Endodermal cell (in vitro differentiated cells): ENCODE measurements at regions not wholly inside any gene's neighbourhood (a gene's known extent, or its start where the extent isn't known, plus 50 kb on each side); places are given as distances from the start of the nearest gene placed in this dataset.

ENCODE experiments used
- DNase-seq: peaks from one replicate; pipeline ENCODE4 v3.0.0-alpha.2; 2017
- H3K27ac ChIP-seq: 2 replicates; pipeline ENCODE4 v1.5.1; 2013; ENCODE audit warnings: mild to moderate bottlenecking, low read depth, low read length, moderate library complexity
- H3K27me3 ChIP-seq: 2 replicates; pipeline ENCODE4 v1.6.1; 2013; ENCODE audit warnings: mild to moderate bottlenecking, low read length, moderate library complexity; ENCODE audit not compliant: insufficient read depth, control insufficient read depth, poor library complexity, severe bottlenecking
- H3K36me3 ChIP-seq: 2 replicates; pipeline ENCODE4 v1.7.0; 2013; ENCODE audit warnings: mild to moderate bottlenecking, low read length, moderate library complexity; ENCODE audit not compliant: control insufficient read depth, insufficient read depth
- H3K4me1 ChIP-seq: one replicate; pipeline ENCODE4 v1.7.0; 2013; ENCODE audit warnings: low read length; ENCODE audit not compliant: control insufficient read depth, insufficient read depth
- H3K4me3 ChIP-seq: 2 replicates; pipeline ENCODE4 v1.5.1; 2013; ENCODE audit warnings: mild to moderate bottlenecking, low read length, moderate library complexity
- H3K9ac ChIP-seq: 2 replicates; pipeline ENCODE4 v1.6.1; 2013; ENCODE audit warnings: mild to moderate bottlenecking, low read length, moderate library complexity; ENCODE audit not compliant: poor library complexity, severe bottlenecking; ENCODE audit errors: extremely low read depth
- H3K9me3 ChIP-seq: 2 replicates; pipeline ENCODE4 v1.6.1; 2013; ENCODE audit warnings: mild to moderate bottlenecking, low read length, moderate library complexity; ENCODE audit not compliant: control insufficient read depth
- H3K27ac Mint-ChIP-seq: 2 replicates; pipeline ENCODE4 v1.8.0; 2020; ENCODE audit warnings: mixed read lengths
- H3K27me3 Mint-ChIP-seq: 2 replicates; pipeline ENCODE4 v1.8.0; 2021; ENCODE audit warnings: mild to moderate bottlenecking, mixed read lengths; ENCODE audit not compliant: insufficient read depth
- H3K36me3 Mint-ChIP-seq: 2 replicates; pipeline ENCODE4 v1.8.0; 2020; ENCODE audit warnings: low read depth, mixed read lengths
- H3K4me1 Mint-ChIP-seq: 2 replicates; pipeline ENCODE4 v1.8.0; 2020; ENCODE audit warnings: mixed read lengths
- H3K4me3 Mint-ChIP-seq: 2 replicates; pipeline ENCODE4 v1.8.0; 2020; ENCODE audit warnings: mild to moderate bottlenecking, moderate library complexity, mixed read lengths
- H3K9me3 Mint-ChIP-seq: 2 replicates; pipeline ENCODE4 v1.8.0; 2020; ENCODE audit warnings: mild to moderate bottlenecking, mixed read lengths
- CTCF ChIP-seq: fragments of 200-600 bp; sonication (generic); conservative IDR thresholded peaks from 2 replicates; pipeline ENCODE4 v1.5.0; 2021; ENCODE audit warnings: antibody characterized with exemption, mild to moderate bottlenecking
- WGBS, 2 experiments: methylation state at CpG; one replicate each; pipeline versions ENCODE4 v1.1.5 to v1.1.7; 2013; ENCODE audit warnings: missing lambda C conversion rate in 2 of 2, mixed read lengths in 1 of 2; ENCODE audit not compliant: insufficient coverage in 1 of 2, insufficient read length in 1 of 2; 5-methylcytosine and 5-hydroxymethylcytosine counted together

- DNase-seq = no peak
- no peak overlapping the region for H3K27ac ChIP-seq
- H3K27ac Mint-ChIP-seq = no peak overlapping the region
- H3K27me3 Mint-ChIP-seq = no peaks in the 10 kb centered on the region
- no peak overlapping the region for H3K4me3 ChIP-seq
- H3K36me3 Mint-ChIP-seq = no peaks in the 10 kb centered on the region
- no peaks in the 10 kb centered on the region for H3K9me3 ChIP-seq
- H3K4me1 ChIP-seq = no peaks in the 10 kb centered on the region
- H3K27me3 ChIP-seq = no peaks in the 10 kb centered on the region
- no peaks in the 10 kb centered on the region for H3K36me3 ChIP-seq
- H3K4me1 Mint-ChIP-seq = no peaks in the 10 kb centered on the region
- no peak overlapping the region for H3K4me3 Mint-ChIP-seq
- no peak for TF ChIP-seq CTCF
- H3K9me3 Mint-ChIP-seq = no peaks in the 10 kb centered on the region
- H3K9ac ChIP-seq = no peak overlapping the region
- WGBS, 2 experiments = 70 to 88% methylated on average over 1 of the region's 1 CpG
Measured at GRCh38 chr5:120106912-120107525, 357.1 kb upstream of the PRR16 start.

GRCh38 chr5:120108586-120109248 lies 355.4 kb upstream of the PRR16 start:
- WGBS, 2 experiments = 95 to 96% methylated on average over 3 to 4 of the region's 4 CpGs
- Histone ChIP-seq H3K4me1 (no peaks in the 10 kb centered on the region), H3K27ac (no peak overlapping the region), H3K27me3 (no peaks in the 10 kb centered on the region), H3K9ac (no peak overlapping the region), H3K36me3 (no peaks in the 10 kb centered on the region), H3K4me3 (no peak overlapping the region), H3K9me3 (no peaks in the 10 kb centered on the region)
- TF ChIP-seq CTCF = no peak
- Mint-ChIP-seq H3K27me3 (no peaks in the 10 kb centered on the region), H3K4me1 (no peaks in the 10 kb centered on the region), H3K4me3 (no peak overlapping the region), H3K36me3 (no peaks in the 10 kb centered on the region), H3K9me3 (no peaks in the 10 kb centered on the region), H3K27ac (no peak overlapping the region)
- no peak for DNase-seq

- no peaks in the 10 kb centered on the region for H3K4me1 Mint-ChIP-seq
- no peak for TF ChIP-seq CTCF
- no peaks in the 10 kb centered on the region for H3K36me3 Mint-ChIP-seq
- no peak overlapping the region for H3K9ac ChIP-seq
- no peak overlapping the region for H3K27ac Mint-ChIP-seq
- no peaks in the 10 kb centered on the region for H3K36me3 ChIP-seq
- no peaks in the 10 kb centered on the region for H3K27me3 ChIP-seq
- H3K4me3 Mint-ChIP-seq = no peak overlapping the region
- no peaks in the 10 kb centered on the region for H3K27me3 Mint-ChIP-seq
- no peaks in the 10 kb centered on the region for H3K9me3 ChIP-seq
- no peaks in the 10 kb centered on the region for H3K4me1 ChIP-seq
- DNase-seq = no peak
- no peak overlapping the region for H3K4me3 ChIP-seq
- peaks cover 12% of the 10 kb centered on the region for H3K9me3 Mint-ChIP-seq
- H3K27ac ChIP-seq = no peak overlapping the region
Measured at GRCh38 chr5:120122703-120123102, 341.4 kb upstream of the PRR16 start.
